ENCODE measurements at regions not wholly inside any gene's neighbourhood (a gene's known extent, or its start where the extent isn't known, plus 50 kb on each side); places are given as distances from the start of the nearest gene placed in this dataset.

GRCh38 chr2:120896901-120897300 is 161.2 kb downstream of the GLI2 start:
- no peaks in the 10 kb centered on the region for H3K27me3 ChIP-seq
- 84 to 87% (median 87%) methylated on average over 9 of the region's 9 CpGs for WGBS, 3 donors
- H3K27ac ChIP-seq, result no peak overlapping the region
- H3K9me3 ChIP-seq, result no peaks in the 10 kb centered on the region
- H3K4me1 ChIP-seq (ENCODE audit: insufficient read depth), result peaks cover 16% of the 10 kb centered on the region
- TF ChIP-seq, protein P1, sequence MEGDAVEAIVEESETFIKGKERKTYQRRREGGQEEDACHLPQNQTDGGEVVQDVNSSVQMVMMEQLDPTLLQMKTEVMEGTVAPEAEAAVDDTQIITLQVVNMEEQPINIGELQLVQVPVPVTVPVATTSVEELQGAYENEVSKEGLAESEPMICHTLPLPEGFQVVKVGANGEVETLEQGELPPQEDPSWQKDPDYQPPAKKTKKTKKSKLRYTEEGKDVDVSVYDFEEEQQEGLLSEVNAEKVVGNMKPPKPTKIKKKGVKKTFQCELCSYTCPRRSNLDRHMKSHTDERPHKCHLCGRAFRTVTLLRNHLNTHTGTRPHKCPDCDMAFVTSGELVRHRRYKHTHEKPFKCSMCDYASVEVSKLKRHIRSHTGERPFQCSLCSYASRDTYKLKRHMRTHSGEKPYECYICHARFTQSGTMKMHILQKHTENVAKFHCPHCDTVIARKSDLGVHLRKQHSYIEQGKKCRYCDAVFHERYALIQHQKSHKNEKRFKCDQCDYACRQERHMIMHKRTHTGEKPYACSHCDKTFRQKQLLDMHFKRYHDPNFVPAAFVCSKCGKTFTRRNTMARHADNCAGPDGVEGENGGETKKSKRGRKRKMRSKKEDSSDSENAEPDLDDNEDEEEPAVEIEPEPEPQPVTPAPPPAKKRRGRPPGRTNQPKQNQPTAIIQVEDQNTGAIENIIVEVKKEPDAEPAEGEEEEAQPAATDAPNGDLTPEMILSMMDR (IDR thresholded peaks at IDR 0.05), result no peak
- no peak for TF ChIP-seq POLR2A (IDR thresholded peaks at IDR 0.05)
- H3K36me3 ChIP-seq, result no peaks in the 10 kb centered on the region
- no peak overlapping the region for H3K4me3 ChIP-seq
- intact Hi-C loops (cut with DNase I), result no loop called here
- peak in 1 of 5 donors; percentile 23 for DNase-seq

- no peak overlapping the region for H3K4me3 ChIP-seq
- H3K27me3 ChIP-seq, result no peaks in the 10 kb centered on the region
- WGBS, 3 donors, result 89 to 94% (median 90%) methylated on average over 2 of the region's 2 CpGs
- DNase-seq, result no peak
- TF ChIP-seq, protein P1 (IDR thresholded peaks at IDR 0.05), result no peak
- TF ChIP-seq POLR2A (IDR thresholded peaks at IDR 0.05) (no peak), EP300 (IDR thresholded peaks at IDR 0.05) (no peak)
- peaks cover 16% of the 10 kb centered on the region for H3K4me1 ChIP-seq (ENCODE audit: insufficient read depth)
- no peaks in the 10 kb centered on the region for H3K9me3 ChIP-seq
- H3K36me3 ChIP-seq, result no peaks in the 10 kb centered on the region
- H3K27ac ChIP-seq, result no peak overlapping the region
- intact Hi-C loops (cut with DNase I), result no loop called here
Measured at GRCh38 chr2:120897399-120897798, 161.7 kb downstream of the GLI2 start.

GRCh38 chr2:120898496-120898895 is 162.8 kb downstream of the GLI2 start:
- H3K27me3 ChIP-seq, result no peaks in the 10 kb centered on the region
- no peak overlapping the region for H3K4me3 ChIP-seq
- H3K36me3 ChIP-seq, result no peaks in the 10 kb centered on the region
- TF ChIP-seq POLR2A (IDR thresholded peaks at IDR 0.05) (no peak), EP300 (IDR thresholded peaks at IDR 0.05) (no peak)
- TF ChIP-seq, protein P1 (IDR thresholded peaks at IDR 0.05), result no peak
- intact Hi-C loops (cut with DNase I), result no loop called here
- DNase-seq, result peak in 1 of 5 donors; percentile 3
- H3K4me1 ChIP-seq (ENCODE audit: insufficient read depth), result peaks cover 17% of the 10 kb centered on the region
- WGBS, 3 donors, result 83 to 85% (median 85%) methylated on average over 5 of the region's 5 CpGs
- H3K27ac ChIP-seq, result peak overlapping the region in 1 of 2 donors; percentile 62
- no peaks in the 10 kb centered on the region for H3K9me3 ChIP-seq

GRCh38 chr2:120898961-120899750 is 163.5 kb downstream of the GLI2 start:
- H3K36me3 ChIP-seq, result no peaks in the 10 kb centered on the region
- DNase-seq, result peak in 1 of 5 donors; percentile 57
- intact Hi-C loops (cut with DNase I), result no loop called here
- no peak overlapping the region for H3K4me3 ChIP-seq
- H3K27me3 ChIP-seq, result no peaks in the 10 kb centered on the region
- H3K27ac ChIP-seq, result peak overlapping the region in 1 of 2 donors; percentile 62
- TF ChIP-seq EP300 (IDR thresholded peaks at IDR 0.05) (no peak), POLR2A (IDR thresholded peaks at IDR 0.05) (no peak)
- TF ChIP-seq, protein P1 (IDR thresholded peaks at IDR 0.05), result no peak
- no peaks in the 10 kb centered on the region for H3K9me3 ChIP-seq
- H3K4me1 ChIP-seq (ENCODE audit: insufficient read depth), result peaks cover 18% of the 10 kb centered on the region
- WGBS, 3 donors, result 39 to 50% (median 46%) methylated on average over 18 of the region's 18 CpGs

Measured in ovary (tissue), 7 donors.